ENCODE measurements at regions not wholly inside any gene's neighbourhood (a gene's known extent, or its start where the extent isn't known, plus 50 kb on each side); places are given as distances from the start of the nearest gene placed in this dataset.

- TF ChIP-seq CTCF (IDR thresholded peaks at IDR 0.05) (no peak), POLR2A (IDR thresholded peaks at IDR 0.05; ENCODE audit: low read depth) (no peak)
Measured at GRCh38 chr15:69718436-69718835, 265.8 kb downstream of the RPLP1 start.

Data from esophagus muscularis mucosa (tissue), 3 donors.